GM19463 (cell line): ENCODE measurements at regions not wholly inside any gene's neighbourhood (a gene's known extent, or its start where the extent isn't known, plus 50 kb on each side); places are given as distances from the start of the nearest gene placed in this dataset.
"Not testable (repeated sequence)": the region's sequence is repeated elsewhere in the genome, so short reads cannot be mapped to it uniquely, and the experiment has no call there.

Source experiments
- ATAC-seq: cut with Tn5 transposase; IDR thresholded peaks from one replicate; pipeline ENCODE4 v1.9.1; 2021; ENCODE audit warnings: mild to moderate bottlenecking, moderate library complexity; ENCODE audit not compliant: unreplicated experiment

GRCh38 chr2:87631402-87631801 is 116.5 kb upstream of the PLGLB2 start:
- not testable (repeated sequence) for ATAC-seq

- ATAC-seq, result not testable (repeated sequence)
Observed at GRCh38 chr2:87633287-87633963, 114.5 kb upstream of the PLGLB2 start.

- ATAC-seq, result not testable (repeated sequence)
Observed at GRCh38 chr2:87634106-87634505, 113.8 kb upstream of the PLGLB2 start.

- not testable (repeated sequence) for ATAC-seq
Observed at GRCh38 chr2:87634971-87635650, 112.8 kb upstream of the PLGLB2 start.

- not testable (repeated sequence) for ATAC-seq
Observed at GRCh38 chr2:87636246-87636645, 111.6 kb upstream of the PLGLB2 start.

GRCh38 chr2:87636735-87637134 is 111.2 kb upstream of the PLGLB2 start:
- ATAC-seq, result not testable (repeated sequence)

- not testable (repeated sequence) for ATAC-seq
Observed at GRCh38 chr2:87637249-87637990, 110.5 kb upstream of the PLGLB2 start.

- ATAC-seq, result not testable (repeated sequence)
Observed at GRCh38 chr2:87638114-87638807, 109.6 kb upstream of the PLGLB2 start.

- ATAC-seq, result not testable (repeated sequence)
Observed at GRCh38 chr2:87638872-87639271, 109.0 kb upstream of the PLGLB2 start.

GRCh38 chr2:87639801-87640440 is 108.0 kb upstream of the PLGLB2 start:
- ATAC-seq, result not testable (repeated sequence)

- not testable (repeated sequence) for ATAC-seq
Observed at GRCh38 chr2:87640961-87641563, 106.8 kb upstream of the PLGLB2 start.

GRCh38 chr2:87643165-87643564 is 104.7 kb upstream of the PLGLB2 start:
- not testable (repeated sequence) for ATAC-seq

- not testable (repeated sequence) for ATAC-seq
Observed at GRCh38 chr2:87647737-87648498, 100.0 kb upstream of the PLGLB2 start.

GRCh38 chr2:87648815-87649214 is 99.1 kb upstream of the PLGLB2 start:
- ATAC-seq, result not testable (repeated sequence)

GRCh38 chr2:87649871-87650270 is 98.0 kb upstream of the PLGLB2 start:
- ATAC-seq, result not testable (repeated sequence)

GRCh38 chr2:87650837-87651236 is 97.0 kb upstream of the PLGLB2 start:
- not testable (repeated sequence) for ATAC-seq

- not testable (repeated sequence) for ATAC-seq
Observed at GRCh38 chr2:87651589-87651988, 96.3 kb upstream of the PLGLB2 start.

- ATAC-seq, result not testable (repeated sequence)
Observed at GRCh38 chr2:87653373-87653772, 94.5 kb upstream of the PLGLB2 start.

GRCh38 chr2:87654136-87654814 is 93.6 kb upstream of the PLGLB2 start:
- ATAC-seq, result not testable (repeated sequence)
